ENCODE measurements at regions not wholly inside any gene's neighbourhood (a gene's known extent, or its start where the extent isn't known, plus 50 kb on each side); places are given as distances from the start of the nearest gene placed in this dataset.

GRCh38 chr15:30788595-30788994 lies 115.1 kb upstream of the FAN1 start:
- no peak for TF ChIP-seq MAX (IDR thresholded peaks at IDR 0.05)
- no peak for TF ChIP-seq YY1 (IDR thresholded peaks at IDR 0.05; ENCODE audit: low read depth)
- TF ChIP-seq CREB1 (IDR thresholded peaks at IDR 0.05; ENCODE audit: low read depth), result no peak
- TF ChIP-seq CEBPB (IDR thresholded peaks at IDR 0.05), result no peak
- TF ChIP-seq TAF1 (IDR thresholded peaks at IDR 0.05; ENCODE audit: low read depth), result no peak
- TF ChIP-seq FOXM1 (IDR thresholded peaks at IDR 0.05; ENCODE audit: borderline replicate concordance, low read depth), result no peak
- no peak for TF ChIP-seq ZBTB7A (IDR thresholded peaks at IDR 0.05; ENCODE audit: low read depth)
- TF ChIP-seq TCF12 (IDR thresholded peaks at IDR 0.05; ENCODE audit: low read depth), result no peak
- TF ChIP-seq TEAD4 (IDR thresholded peaks at IDR 0.05), result no peak
- no peak for TF ChIP-seq EGR1 (IDR thresholded peaks at IDR 0.05)
- no peak for TF ChIP-seq USF1 (IDR thresholded peaks at IDR 0.05)
- TF ChIP-seq EP300 (IDR thresholded peaks at IDR 0.05; ENCODE audit: borderline replicate concordance), result no peak
- TF ChIP-seq RAD21 (IDR thresholded peaks at IDR 0.05; ENCODE audit: low read depth), result no peak

Measured in Ishikawa (cell line).